HG02981 (cell line): ENCODE measurements at regions not wholly inside any gene's neighbourhood (a gene's known extent, or its start where the extent isn't known, plus 50 kb on each side); places are given as distances from the start of the nearest gene placed in this dataset.

Experiments used
- ATAC-seq: cut with Tn5 transposase; IDR thresholded peaks from one replicate; pipeline ENCODE4 v1.9.1; 2021; ENCODE audit warnings: mild to moderate bottlenecking, moderate library complexity; ENCODE audit not compliant: unreplicated experiment

DNA sequence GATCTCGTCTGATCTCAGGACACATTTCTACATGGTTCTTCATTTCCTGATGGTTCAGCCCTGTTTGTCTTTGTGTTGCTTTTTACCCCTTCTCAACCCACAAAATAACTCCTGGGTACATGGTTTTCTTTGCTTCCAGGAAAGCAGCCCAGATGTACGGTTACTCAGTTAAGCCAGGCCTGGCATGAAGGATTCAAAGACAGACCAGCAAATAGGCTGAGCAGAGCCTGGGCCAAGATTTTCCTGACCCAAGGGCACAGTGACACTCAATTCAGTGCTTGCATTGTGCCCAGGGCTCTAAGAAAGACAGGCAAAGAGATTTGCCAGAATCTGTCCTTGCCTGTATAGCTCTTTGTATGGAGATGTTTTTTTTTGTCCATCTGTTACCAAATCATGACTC, 340.8 kb upstream of the KIAA1217 start:
- ATAC-seq: no peak

DNA sequence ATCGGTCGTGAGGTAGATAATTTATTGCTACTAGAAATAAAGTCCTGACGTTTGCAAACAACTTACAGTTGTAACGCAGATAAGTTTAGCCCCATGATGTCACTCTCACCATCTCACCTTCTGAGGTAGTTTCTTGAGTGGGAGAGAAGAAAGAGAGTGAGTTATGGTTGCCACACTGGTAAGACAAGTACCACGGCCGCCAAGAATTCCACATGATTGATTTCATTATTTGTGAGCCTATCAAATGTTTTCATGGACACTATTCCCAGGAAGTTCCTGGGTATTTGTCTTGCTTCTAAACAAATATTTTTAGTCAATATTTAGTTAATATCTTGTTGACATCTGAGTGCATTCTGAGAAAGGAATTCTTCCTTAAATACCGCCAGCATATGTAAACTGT, 339.4 kb upstream of the KIAA1217 start:
- no peak for ATAC-seq

DNA sequence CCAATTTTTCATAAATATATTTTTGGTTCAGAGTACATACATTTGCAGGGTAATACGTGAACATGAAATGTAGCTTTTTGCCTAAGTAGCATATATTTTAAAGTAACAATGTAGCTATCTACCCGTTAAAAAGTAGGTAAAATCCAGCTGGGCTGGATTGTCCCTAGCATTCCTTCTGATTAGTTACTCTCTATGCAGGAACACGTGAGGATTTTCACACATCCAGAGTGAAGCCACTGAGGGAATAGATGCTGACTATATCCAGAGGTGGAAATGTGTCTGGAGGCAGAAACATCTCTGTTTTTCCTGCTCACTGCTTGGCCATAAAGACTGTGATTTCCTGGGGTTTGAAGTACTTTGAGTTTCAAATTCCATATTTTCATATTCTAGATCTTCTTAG, 338.9 kb upstream of the KIAA1217 start:
- no peak for ATAC-seq

DNA sequence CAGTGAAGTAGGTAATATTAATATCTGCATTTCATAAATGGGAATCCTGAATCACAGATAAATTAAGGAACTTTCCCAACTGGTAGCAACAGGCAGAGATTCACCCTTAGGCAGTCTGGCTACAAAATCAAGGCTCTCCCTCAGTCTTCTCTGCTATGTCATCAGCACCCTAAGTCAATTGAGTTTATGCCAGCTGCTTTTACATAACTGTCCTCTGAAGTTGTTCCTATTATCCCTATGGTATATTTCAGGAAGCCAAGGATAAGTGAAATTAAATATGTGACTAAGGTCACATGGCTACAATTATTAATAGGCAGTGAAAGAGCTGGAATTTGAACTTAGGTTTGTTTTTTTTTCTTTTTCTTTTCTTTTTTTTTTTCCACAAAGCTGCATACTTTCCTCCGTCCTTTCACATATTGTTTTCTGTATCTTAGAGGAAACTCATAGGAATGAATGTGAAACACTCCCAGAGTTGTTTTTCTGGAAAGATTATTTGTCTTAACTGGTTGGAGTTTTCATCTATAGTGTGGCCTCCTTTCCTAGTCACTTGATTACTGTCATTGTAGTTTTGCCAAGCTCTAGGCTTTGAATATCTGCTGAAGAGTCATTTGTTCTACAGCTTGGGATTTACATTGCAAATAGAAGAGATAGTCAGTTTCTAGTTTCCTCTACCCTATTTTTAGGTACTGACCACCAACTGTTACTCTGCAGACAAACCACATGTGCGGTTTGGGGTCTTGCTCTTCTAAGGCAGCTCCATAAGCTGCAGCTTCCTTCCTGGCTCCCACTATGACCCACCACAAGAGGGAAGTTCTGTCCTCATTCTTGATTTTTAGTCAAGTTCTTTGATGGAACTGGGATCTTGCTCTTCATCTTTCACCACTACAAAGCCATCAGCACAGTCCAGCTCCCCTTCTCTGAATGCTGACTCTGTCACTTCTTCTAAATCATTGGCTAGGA, 338.0 kb upstream of the KIAA1217 start:
- no peak for ATAC-seq

DNA sequence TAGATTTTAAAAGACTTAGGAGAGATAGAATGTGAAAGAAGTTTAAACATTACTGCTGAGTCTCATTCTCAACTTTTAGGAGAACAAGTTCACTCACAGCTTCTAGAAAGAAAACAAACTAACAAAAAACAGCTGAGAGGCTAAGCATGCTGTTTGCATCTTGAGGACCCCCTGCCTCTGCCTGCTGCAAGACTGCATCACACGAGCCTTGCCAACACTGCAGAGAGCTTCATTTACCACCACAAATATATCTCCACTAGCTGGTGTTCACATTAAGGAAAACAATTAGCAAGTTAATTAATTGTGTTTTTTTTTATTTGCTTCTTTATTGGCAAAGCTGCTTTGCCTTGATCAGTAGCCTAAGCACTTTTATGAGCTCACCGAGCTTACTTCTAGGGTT, 336.6 kb upstream of the KIAA1217 start:
- no peak for ATAC-seq

DNA sequence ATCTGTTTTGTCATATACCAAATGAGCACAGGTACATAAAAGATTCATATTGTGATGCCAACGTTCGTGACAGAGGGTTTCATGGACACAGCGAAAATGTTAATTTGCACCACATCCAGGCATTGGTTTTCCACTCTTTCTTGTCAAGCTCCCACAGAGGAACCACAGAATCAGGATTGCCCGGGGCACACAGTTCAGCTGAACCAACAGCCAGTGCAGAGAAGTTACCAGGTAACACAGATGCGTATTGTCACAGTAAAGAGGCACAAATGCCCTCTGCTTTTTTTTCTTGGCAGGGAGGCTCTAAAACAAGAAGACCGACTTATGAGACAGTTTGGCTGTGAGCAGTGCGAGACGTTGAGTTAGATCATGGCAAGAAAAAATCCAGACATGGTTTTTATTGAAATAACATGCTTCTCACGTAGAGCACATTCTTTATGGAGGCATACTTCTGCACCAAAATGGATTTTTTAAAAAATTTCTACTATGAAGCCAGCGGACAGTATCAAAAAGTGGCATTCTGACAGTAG, 331.1 kb upstream of the KIAA1217 start:
- ATAC-seq: no peak

DNA sequence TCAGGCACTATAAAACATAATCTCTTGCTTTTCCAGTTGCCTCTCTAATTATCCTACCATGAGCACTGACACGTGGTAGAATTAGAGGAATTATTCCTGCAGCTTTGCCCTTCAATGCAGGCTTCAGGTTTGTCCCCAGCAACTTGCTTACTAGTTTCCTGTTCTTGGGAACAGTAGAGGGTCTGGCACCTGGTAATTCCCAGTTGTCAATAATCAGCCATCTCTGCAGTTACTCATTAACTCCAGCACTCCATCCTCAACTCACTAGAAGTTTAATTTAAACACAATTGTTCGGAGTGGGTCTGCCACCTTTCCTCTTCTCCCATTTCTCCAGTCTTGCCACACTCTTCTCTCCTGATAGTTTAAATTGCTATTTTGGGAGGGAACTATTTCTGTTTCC, 324.3 kb upstream of the KIAA1217 start:
- ATAC-seq: no peak

DNA sequence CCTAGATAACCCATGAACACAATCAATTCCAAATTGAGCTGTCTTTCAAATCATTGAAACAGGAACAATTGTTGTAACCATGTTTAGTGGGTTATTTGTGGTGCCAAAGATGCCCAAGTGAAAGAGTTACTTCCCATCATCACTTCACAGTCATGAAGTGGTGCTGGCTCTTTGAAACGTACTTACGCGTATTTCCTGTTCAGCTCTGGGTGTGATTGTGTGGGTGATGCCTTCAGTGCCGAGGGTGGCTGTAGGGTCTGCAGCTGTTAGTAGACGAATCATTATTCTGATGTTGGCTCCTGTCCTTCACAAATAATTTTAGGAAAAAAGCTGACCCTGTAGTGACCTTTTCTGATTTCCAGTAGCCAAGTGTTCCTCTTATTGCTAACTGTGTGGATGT, 323.1 kb upstream of the KIAA1217 start:
- no peak for ATAC-seq

DNA sequence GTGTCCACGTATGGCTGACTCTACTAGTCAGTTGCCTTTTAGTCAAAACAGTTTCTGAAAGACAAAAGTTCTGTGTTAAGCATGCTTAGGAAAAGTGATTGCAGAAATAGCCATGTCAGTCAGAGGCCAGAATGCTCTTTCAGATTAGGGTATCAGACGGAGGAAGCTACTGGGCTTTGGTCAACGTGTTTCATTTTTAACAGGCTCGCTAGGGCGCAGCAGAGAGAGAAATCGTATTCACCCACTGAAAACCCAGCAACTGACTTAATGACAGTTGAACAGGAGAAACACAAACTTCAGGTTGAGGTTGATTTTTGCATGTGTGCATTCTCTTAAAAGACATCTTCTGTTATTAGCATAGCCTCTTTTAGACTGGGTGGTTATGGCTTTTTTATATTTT, 322.6 kb upstream of the KIAA1217 start:
- ATAC-seq: no peak

DNA sequence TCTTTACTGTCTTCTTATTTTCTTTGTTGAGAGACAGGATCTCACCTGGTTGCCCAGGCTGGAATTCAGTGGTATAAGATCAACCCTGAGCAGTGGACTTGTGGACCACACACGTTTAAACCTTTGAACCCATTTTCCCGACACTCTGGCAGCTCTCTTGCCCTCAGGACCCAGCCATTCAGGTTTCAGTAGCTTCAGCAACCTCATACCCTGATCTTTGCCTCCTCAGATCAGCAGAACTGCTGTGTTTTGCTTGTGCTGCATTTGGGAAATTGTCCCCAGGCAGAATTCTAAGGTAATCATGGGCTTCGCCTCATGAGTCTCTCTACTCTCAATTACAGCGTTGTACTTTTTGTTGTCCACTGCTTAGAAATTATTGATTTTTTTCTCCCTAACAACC, 317.6 kb upstream of the KIAA1217 start:
- no peak for ATAC-seq

DNA sequence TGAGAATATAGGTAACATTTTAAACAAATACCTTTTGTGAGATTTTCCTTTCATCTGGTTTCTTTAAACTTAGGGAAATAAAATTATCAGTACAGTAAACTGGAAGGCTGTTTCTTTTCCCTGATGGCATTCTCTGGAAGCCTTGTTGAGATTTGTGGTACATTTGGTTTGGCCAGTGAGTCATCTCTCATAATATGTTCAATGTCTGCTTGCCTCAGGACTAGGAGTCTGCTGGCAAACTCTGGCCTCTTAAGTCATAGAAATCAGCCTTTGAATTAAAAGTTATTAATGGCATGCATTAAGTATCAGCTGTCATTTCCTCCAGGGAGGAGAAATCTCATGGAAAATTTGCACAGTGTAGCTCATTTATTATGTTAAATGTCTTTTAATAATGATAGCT, 316.6 kb upstream of the KIAA1217 start:
- no peak for ATAC-seq

DNA sequence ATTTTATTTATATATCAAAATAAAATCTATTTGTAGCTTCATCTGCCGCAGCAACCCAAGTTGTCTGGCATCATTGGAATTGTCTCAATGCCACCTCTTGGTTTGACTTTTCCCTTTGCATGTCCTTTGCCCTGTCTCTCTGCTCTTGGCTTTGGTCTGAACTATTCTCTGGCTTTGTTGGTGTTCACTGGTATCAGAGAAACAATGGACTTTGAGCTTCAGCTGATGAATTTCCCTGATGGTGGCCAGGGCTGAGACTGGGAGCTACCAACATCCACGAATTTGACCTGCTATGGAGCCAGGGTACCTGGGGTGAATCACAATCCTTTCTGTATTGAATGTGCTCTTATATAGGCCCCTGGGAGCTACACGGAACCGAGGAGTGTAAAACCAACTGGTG, 311.7 kb upstream of the KIAA1217 start:
- ATAC-seq: no peak

DNA sequence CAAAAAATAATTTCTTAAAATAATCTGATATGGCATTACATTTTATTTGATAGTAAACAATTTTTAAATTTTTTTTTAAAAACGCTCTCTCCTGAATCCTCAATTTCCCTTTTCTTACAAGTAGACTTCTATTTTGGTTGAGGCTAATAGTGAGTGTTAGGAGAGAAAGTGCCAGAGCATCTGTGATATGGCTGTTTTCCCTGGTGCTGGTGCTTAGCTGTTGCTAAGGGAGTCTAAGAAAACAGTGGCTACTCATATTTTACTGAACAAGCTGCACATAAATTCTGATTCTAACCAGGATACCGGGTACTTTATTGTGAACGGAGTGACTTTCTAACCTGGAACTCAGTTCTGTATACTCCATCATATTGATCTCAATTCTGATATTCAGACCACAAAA, 311.1 kb upstream of the KIAA1217 start:
- no peak for ATAC-seq

- no peak for ATAC-seq
These were observed 309.8 kb upstream of the KIAA1217 start for GRCh38 chr10:23899166-23899565.

GRCh38 chr10:23910291-23910690, 298.6 kb upstream of the KIAA1217 start:
- ATAC-seq: no peak

- no peak for ATAC-seq
These were observed 296.0 kb upstream of the KIAA1217 start for GRCh38 chr10:23912884-23913404.

- ATAC-seq: no peak
These were observed 294.3 kb upstream of the KIAA1217 start for GRCh38 chr10:23914641-23915040.

- ATAC-seq: no peak
These were observed 291.6 kb upstream of the KIAA1217 start for GRCh38 chr10:23917251-23917840.

DNA sequence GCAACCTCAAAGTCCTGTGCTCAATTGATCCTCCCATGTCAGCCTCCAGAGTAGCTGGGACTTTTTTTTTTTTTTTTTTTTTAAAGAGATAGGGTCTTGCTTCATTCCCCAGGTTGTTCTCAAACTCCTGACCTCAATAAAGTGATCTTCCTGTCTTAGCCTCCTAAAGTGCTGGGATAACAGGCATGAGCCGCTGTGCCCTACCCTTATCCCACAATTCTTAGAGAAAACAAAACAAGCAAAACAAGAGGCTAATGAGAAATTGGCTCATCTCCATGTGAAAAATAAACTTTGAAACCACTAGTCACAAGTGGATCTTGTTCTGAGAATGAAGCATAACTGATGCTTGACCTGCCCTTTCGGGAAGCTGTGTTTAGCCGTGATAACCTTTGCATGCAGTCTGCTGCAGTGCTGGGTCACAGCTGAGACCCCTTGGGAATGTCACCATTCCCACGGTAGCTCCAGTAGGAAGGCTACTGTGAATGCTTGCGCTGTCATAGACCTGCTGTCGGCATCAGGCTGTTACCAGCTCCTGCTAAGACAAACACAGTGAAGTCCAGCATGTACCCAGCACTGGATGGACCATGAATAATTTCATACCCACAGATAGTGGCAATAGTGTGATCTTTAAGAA, 290.7 kb upstream of the KIAA1217 start:
- no peak for ATAC-seq

- ATAC-seq: no peak
These were observed 290.1 kb upstream of the KIAA1217 start for GRCh38 chr10:23918839-23919238.

GRCh38 chr10:23927576-23928325, 281.2 kb upstream of the KIAA1217 start:
- no peak for ATAC-seq
